Brain microvascular endothelial cell (primary cell): ENCODE measurements at regions not wholly inside any gene's neighbourhood (a gene's known extent, or its start where the extent isn't known, plus 50 kb on each side); places are given as distances from the start of the nearest gene placed in this dataset.

Experiments used
- DNase-seq: peaks from one replicate; pipeline ENCODE4 v3.0.0-alpha.2; 2020
- H3K27ac ChIP-seq: fragments of 250-450 bp; sonication (Bioruptor Pico); 2 replicates; pipeline ENCODE4 v1.5.1; 2020; ENCODE audit warnings: mild to moderate bottlenecking, moderate library complexity
- H3K27me3 ChIP-seq: fragments of 250-450 bp; sonication (Bioruptor Pico); replicated peaks from 2 replicates; pipeline ENCODE4 v1.5.1; 2020; ENCODE audit warnings: mild to moderate bottlenecking
- H3K36me3 ChIP-seq: fragments of 250-450 bp; sonication (Bioruptor Pico); replicated peaks from 2 replicates; pipeline ENCODE4 v1.5.1; 2020; ENCODE audit warnings: mild to moderate bottlenecking
- H3K4me3 ChIP-seq: 2 replicates; pipeline ENCODE4 v1.5.1; 2011; ENCODE audit warnings: low read depth, mild to moderate bottlenecking, control low read depth, low read length, moderate library complexity
- CTCF ChIP-seq: IDR thresholded peaks from 2 replicates; pipeline ENCODE4 v1.5.1; 2011; ENCODE audit warnings: low read depth, mild to moderate bottlenecking, moderate library complexity, low read length, control low read depth, inconsistent platforms; ENCODE audit errors: missing control alignments
- in situ Hi-C: cut with HindIII; loops from 2 replicates; pipeline ENCODE4 v1.10.0; 2017; ENCODE audit warnings: low sequenced_read_pairs, low pct_ligation_motif_present

DNA sequence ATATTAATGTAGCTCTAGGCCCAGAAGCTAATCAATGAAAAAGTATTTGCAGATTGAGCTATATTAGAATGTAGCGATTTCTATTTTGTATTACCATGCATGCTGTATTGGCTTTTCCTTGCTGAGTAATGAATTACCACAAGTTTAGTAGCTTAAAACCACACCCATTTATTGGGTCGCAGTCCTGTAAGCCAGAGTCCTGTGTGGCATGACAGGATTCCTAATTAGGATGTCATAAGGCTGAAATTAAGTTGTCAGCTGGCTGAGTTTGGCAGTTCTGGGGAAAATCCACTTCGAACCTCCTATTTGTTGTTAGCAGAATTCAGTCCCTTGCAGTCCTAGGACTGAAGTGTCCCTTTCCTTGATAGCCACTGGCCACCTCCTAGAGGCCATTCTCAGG, 50.3 kb upstream of the HHIP start:
- Histone ChIP-seq H3K27ac (no peak overlapping the region), H3K36me3 (no peaks in the 10 kb centered on the region), H3K4me3 (no peak overlapping the region), H3K27me3 (no peaks in the 10 kb centered on the region)
- in situ Hi-C loops = no loop called here
- TF ChIP-seq CTCF = no peak
- DNase-seq = no peak
